Mucosa of descending colon (tissue), 3 donors: ENCODE measurements at regions not wholly inside any gene's neighbourhood (a gene's known extent, or its start where the extent isn't known, plus 50 kb on each side); places are given as distances from the start of the nearest gene placed in this dataset.

Experiments
- ATAC-seq: fragments of 200-7000 bp; cut with Tn5 transposase; one replicate; pipeline ENCODE4 v1.9.1; 2020; ENCODE audit warnings: mild to moderate bottlenecking, moderate library complexity
- DNase-seq, 3 donors: peaks; one replicate each; pipeline ENCODE4 v3.0.0-alpha.2; 2020
- H3K36me3 ChIP-seq: fragments of 200-600 bp; one replicate; pipeline ENCODE4 v1.8.0; 2021; ENCODE audit warnings: low read depth, mild to moderate bottlenecking
- H3K4me1 ChIP-seq: fragments of 200-600 bp; one replicate; pipeline ENCODE4 v1.8.0; 2021; ENCODE audit warnings: low read depth, mild to moderate bottlenecking
- H3K4me3 ChIP-seq: fragments of 200-600 bp; one replicate; pipeline ENCODE4 v1.8.0; 2021; ENCODE audit warnings: mild to moderate bottlenecking
- H3K9me3 ChIP-seq: fragments of 200-600 bp; one replicate; pipeline ENCODE4 v1.8.0; 2021; ENCODE audit warnings: mild to moderate bottlenecking
- CTCF ChIP-seq: fragments of 200-600 bp; IDR thresholded peaks from one replicate; pipeline ENCODE4 v1.8.0; 2022; ENCODE audit warnings: antibody characterized with exemption, mild to moderate bottlenecking
- intact Hi-C, 2 donors: fragments of 100-400 bp; cut with DNase I in 1 of 2; cut with micrococcal nuclease in 1 of 2; formaldehyde crosslinking; loops; one replicate each; pipeline versions ENCODE4 v1.11.0 to v1.11.1; 2022; cut with DNase I, micrococcal nuclease
- donor health status: DM: no; HTN: no; CAD: no; lungs with moderate emphysema.
- donor health status: DM: no; HTN: no; CAD: no.
- donor health status: DM: no; HTN: yes; CAD: no.

DNA sequence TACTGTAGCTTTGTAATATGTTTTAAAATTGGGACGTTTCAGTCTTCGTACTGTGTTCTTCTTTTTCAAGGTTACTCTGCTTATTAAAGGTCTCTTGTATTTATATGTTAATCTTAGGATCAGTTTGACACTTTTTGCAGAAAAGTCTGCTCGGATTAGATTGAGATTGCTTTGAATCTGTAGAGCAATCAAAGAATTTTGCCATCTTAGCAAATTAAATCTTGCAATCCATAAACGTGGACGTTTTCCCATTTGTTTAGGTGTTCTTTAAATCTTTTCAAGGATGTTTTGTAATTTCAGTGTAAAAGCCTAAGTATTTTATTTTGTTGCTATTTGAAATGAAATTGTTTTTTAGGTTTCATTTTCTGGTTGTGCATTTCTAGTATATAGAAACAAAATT is 78.0 kb upstream of the GTSF1L start:
- H3K9me3 ChIP-seq: peaks cover 20% of the 10 kb centered on the region
- ATAC-seq (no peak), DNase-seq (no peak)
- no peaks in the 10 kb centered on the region for H3K4me1 ChIP-seq
- no peak overlapping the region for H3K4me3 ChIP-seq
- TF ChIP-seq CTCF: no peak
- intact Hi-C loops: no loop called here
- no peaks in the 10 kb centered on the region for H3K36me3 ChIP-seq

DNA sequence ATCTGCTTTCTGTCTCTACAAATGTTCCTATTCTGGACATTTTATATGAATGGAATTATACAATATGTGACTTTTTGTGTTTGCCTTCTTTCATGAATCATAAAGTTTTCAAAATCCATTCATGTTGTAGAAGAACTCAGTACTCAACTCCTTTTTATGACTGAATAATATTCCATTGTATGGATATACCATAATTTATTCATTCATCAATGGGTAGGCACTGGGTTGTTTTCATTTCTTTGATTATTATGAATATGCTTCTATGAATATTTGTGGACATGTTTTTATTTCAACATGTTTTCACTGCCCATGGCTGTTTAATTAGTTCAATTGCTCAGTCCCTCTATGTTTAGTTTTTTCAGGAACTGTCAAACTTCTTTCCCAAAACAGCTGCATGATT is 76.5 kb upstream of the GTSF1L start:
- Histone ChIP-seq H3K4me3 (no peak overlapping the region), H3K36me3 (no peaks in the 10 kb centered on the region), H3K9me3 (peaks cover 5% of the 10 kb centered on the region), H3K4me1 (no peaks in the 10 kb centered on the region)
- no peak for DNase-seq
- ATAC-seq: no peak
- intact Hi-C loops: no loop called here
- no peak for TF ChIP-seq CTCF

DNA sequence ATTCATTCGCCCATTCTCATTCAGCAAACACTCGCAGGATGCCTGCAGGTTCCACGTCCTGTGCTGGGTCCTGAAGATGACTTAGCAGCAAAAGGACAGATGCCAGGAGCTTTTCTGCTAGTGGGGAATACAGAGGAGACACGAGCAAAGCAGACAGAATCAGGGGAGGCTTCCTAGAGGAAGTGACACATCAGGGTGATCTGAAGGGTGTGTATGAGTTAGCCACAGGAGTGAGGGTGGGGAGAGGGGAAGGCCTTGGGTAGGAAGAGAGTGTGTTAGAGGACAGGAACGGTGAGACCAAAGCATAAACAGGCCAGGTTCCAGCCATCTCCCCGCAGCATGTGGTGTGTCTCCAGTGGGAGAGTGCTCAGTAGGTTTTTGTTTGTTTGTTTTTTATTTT is 73.4 kb upstream of the GTSF1L start:
- Histone ChIP-seq H3K4me1 (no peaks in the 10 kb centered on the region), H3K9me3 (peaks cover 3% of the 10 kb centered on the region), H3K36me3 (no peaks in the 10 kb centered on the region), H3K4me3 (no peak overlapping the region)
- no peak for DNase-seq
- TF ChIP-seq CTCF: no peak
- intact Hi-C loops: no loop called here
- ATAC-seq: no peak

DNA sequence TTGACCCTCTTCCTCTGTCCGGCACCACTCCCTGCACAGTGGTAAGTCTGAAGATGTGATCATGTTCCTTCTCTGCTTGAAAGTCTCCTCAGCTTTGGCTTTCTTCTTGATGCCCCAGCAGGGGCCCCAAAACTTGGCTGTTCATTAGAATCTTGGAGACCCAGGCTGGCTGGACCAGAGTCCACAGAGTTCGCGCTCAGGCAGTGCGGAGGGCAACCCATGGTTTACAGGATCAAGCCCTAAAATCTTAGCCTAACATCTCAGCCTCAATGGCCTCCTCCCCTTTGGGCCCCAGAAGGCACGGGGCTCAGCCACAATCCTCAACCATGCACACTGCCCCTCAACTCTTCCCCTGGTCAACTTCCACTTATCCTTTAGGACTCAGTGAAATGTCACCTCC is 72.9 kb upstream of the GTSF1L start:
- no peak for TF ChIP-seq CTCF
- Histone ChIP-seq H3K4me1 (no peaks in the 10 kb centered on the region), H3K9me3 (peaks cover 3% of the 10 kb centered on the region), H3K36me3 (no peaks in the 10 kb centered on the region), H3K4me3 (no peak overlapping the region)
- DNase-seq: no peak
- intact Hi-C loops: no loop called here
- ATAC-seq: no peak

DNA sequence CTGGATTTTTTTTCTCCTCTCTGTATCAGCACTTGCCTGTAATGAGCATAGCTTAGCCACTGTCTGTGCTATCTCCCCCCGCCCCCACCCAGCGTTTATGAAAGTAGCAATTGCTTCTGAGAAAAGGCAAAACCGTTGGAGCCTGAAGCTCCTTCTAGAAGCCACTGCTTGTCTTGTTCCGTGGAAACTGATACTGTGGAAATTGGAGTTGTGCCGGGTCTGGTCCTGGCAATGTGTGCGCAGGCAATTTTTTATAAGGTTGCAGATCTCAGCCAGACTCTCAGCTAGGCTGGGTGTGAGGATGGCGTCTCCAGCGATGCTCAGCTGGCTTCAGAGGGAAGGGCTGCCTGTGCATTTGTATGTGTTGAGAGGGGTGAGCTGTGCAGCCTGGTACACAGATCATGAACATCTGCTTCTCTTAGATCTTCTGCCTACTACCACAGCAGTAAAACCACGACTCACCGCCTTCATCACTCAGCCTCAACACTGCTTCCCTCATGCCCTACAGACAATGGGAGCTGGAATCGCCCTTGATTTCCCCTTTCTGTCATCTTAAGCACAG is 72.4 kb upstream of the GTSF1L start:
- H3K4me1 ChIP-seq: no peaks in the 10 kb centered on the region
- H3K4me3 ChIP-seq: no peak overlapping the region
- no peaks in the 10 kb centered on the region for H3K36me3 ChIP-seq
- ATAC-seq (no peak), DNase-seq (no peak)
- intact Hi-C loops: no loop called here
- TF ChIP-seq CTCF: no peak
- H3K9me3 ChIP-seq: peaks cover 3% of the 10 kb centered on the region
